Tibial nerve (tissue), 4 donors: ENCODE measurements at regions not wholly inside any gene's neighbourhood (a gene's known extent, or its start where the extent isn't known, plus 50 kb on each side); places are given as distances from the start of the nearest gene placed in this dataset.

Experiments
- CTCF ChIP-seq, 5 experiments: fragments of 200-600 bp in 3 of 5; fragments of 450-650 bp in 2 of 5; sonication (generic) in 3 of 5; IDR thresholded peaks; one replicate each; pipeline ENCODE4 v1.5.1; 2016 to 2019; ENCODE audit warnings: antibody characterized with exemption in 5 of 5, mild to moderate bottlenecking in 3 of 5, moderate library complexity in 2 of 5
- EP300 ChIP-seq, 2 donors: sonication (generic); formaldehyde crosslinking; IDR thresholded peaks; one replicate each; pipeline ENCODE4 v1.6.1; 2017; ENCODE audit warnings: antibody characterized with exemption in 2 of 2, mild to moderate bottlenecking in 1 of 2
- POLR2A ChIP-seq, 2 donors: fragments of 450-650 bp; IDR thresholded peaks; one replicate each; pipeline ENCODE4 v1.6.1; 2017; ENCODE audit warnings: antibody characterized with exemption in 2 of 2, mild to moderate bottlenecking in 2 of 2, moderate library complexity in 2 of 2

- no peak for TF ChIP-seq CTCF (IDR thresholded peaks at IDR 0.05)
- TF ChIP-seq POLR2A (IDR thresholded peaks at IDR 0.05) = no peak
- TF ChIP-seq EP300 (IDR thresholded peaks at IDR 0.05) = no peak
Observed at GRCh38 chr7:41467596-41467995, 235.3 kb downstream of the INHBA start.
